ENCODE measurements at regions not wholly inside any gene's neighbourhood (a gene's known extent, or its start where the extent isn't known, plus 50 kb on each side); places are given as distances from the start of the nearest gene placed in this dataset.

DNA sequence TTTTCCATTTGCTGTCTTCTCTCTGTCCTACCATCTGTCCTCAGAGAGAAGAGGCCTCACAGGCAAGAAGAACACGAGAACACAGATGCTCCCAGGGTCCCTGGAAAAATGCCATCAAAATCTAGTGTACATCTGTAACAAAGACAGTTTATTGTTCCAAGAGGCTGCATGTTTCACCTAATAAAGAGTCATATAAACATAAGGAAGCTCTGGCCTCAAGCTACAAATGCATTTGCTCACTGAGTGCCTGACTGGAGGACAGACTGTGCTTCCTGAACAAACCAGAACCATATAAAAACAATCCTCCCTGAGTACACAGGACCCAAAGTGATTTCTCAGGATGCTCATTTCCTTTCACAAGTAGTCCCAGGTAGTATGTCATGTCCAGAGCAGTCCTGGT is 76.3 kb upstream of the SLC44A3 start:
- no peak for ATAC-seq
- TF ChIP-seq TOX (CRISPR knock-in tag; IDR thresholded peaks at IDR 0.05; ENCODE audit: borderline replicate concordance), result no peak
- no peak for TF ChIP-seq ZNF8 (CRISPR knock-in tag; IDR thresholded peaks at IDR 0.05)
- no peak for TF ChIP-seq ZC3H10 (CRISPR knock-in tag; IDR thresholded peaks at IDR 0.05)
- no peak for TF ChIP-seq TCF4 (CRISPR knock-in tag; IDR thresholded peaks at IDR 0.05; ENCODE audit: borderline replicate concordance)
- TF ChIP-seq, protein P1, sequence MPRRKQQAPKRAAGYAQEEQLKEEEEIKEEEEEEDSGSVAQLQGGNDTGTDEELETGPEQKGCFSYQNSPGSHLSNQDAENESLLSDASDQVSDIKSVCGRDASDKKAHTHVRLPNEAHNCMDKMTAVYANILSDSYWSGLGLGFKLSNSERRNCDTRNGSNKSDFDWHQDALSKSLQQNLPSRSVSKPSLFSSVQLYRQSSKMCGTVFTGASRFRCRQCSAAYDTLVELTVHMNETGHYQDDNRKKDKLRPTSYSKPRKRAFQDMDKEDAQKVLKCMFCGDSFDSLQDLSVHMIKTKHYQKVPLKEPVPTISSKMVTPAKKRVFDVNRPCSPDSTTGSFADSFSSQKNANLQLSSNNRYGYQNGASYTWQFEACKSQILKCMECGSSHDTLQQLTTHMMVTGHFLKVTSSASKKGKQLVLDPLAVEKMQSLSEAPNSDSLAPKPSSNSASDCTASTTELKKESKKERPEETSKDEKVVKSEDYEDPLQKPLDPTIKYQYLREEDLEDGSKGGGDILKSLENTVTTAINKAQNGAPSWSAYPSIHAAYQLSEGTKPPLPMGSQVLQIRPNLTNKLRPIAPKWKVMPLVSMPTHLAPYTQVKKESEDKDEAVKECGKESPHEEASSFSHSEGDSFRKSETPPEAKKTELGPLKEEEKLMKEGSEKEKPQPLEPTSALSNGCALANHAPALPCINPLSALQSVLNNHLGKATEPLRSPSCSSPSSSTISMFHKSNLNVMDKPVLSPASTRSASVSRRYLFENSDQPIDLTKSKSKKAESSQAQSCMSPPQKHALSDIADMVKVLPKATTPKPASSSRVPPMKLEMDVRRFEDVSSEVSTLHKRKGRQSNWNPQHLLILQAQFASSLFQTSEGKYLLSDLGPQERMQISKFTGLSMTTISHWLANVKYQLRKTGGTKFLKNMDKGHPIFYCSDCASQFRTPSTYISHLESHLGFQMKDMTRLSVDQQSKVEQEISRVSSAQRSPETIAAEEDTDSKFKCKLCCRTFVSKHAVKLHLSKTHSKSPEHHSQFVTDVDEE (CRISPR knock-in tag; IDR thresholded peaks at IDR 0.05), result no peak

DNA sequence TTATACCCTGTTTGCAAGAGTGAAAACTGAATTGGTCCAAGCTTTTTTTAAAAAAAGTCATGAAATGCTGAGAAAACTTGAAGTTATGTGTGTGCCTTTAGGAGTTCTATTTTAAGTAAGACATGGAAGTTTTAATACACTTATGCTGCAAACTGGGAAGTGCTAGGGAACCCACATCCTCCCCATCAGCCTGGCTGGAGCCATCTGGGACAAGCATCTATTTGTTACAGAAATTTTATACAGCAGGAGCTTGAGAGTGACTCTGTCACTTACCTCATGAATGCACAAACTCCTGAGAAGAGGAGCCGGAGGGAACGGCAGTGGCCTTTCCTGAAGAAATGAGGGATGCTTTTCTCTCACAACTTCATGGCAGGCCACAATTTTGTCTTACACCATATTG is 78.2 kb upstream of the SLC44A3 start:
- no peak for ATAC-seq
- TF ChIP-seq, protein P2, sequence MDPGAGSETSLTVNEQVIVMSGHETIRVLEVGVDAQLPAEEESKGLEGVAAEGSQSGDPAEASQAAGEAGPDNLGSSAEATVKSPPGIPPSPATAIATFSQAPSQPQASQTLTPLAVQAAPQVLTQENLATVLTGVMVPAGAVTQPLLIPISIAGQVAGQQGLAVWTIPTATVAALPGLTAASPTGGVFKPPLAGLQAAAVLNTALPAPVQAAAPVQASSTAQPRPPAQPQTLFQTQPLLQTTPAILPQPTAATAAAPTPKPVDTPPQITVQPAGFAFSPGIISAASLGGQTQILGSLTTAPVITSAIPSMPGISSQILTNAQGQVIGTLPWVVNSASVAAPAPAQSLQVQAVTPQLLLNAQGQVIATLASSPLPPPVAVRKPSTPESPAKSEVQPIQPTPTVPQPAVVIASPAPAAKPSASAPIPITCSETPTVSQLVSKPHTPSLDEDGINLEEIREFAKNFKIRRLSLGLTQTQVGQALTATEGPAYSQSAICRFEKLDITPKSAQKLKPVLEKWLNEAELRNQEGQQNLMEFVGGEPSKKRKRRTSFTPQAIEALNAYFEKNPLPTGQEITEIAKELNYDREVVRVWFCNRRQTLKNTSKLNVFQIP (CRISPR knock-in tag; IDR thresholded peaks at IDR 0.05; ENCODE audit: borderline replicate concordance, low read depth), result no peak
- TF ChIP-seq, protein P3, sequence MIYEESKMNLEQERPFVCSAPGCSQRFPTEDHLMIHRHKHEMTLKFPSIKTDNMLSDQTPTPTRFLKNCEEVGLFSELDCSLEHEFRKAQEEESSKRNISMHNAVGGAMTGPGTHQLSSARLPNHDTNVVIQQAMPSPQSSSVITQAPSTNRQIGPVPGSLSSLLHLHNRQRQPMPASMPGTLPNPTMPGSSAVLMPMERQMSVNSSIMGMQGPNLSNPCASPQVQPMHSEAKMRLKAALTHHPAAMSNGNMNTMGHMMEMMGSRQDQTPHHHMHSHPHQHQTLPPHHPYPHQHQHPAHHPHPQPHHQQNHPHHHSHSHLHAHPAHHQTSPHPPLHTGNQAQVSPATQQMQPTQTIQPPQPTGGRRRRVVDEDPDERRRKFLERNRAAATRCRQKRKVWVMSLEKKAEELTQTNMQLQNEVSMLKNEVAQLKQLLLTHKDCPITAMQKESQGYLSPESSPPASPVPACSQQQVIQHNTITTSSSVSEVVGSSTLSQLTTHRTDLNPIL (CRISPR knock-in tag; IDR thresholded peaks at IDR 0.05; ENCODE audit: low read depth), result no peak
- TF ChIP-seq ZC3H10 (CRISPR knock-in tag; IDR thresholded peaks at IDR 0.05) (no peak), ARNTL (CRISPR knock-in tag; IDR thresholded peaks at IDR 0.05; ENCODE audit: borderline replicate concordance, low read depth) (no peak), OSR1 (CRISPR knock-in tag; IDR thresholded peaks at IDR 0.05) (no peak), ISL1 (CRISPR knock-in tag; IDR thresholded peaks at IDR 0.05) (no peak), ZNF565 (CRISPR knock-in tag; conservative IDR thresholded peaks at IDR 0.05; ENCODE audit: low read depth) (no peak), TCF4 (CRISPR knock-in tag; IDR thresholded peaks at IDR 0.05; ENCODE audit: borderline replicate concordance) (no peak), PPARA (CRISPR knock-in tag; IDR thresholded peaks at IDR 0.05; ENCODE audit: borderline replicate concordance) (no peak), ZFP3 (CRISPR knock-in tag; IDR thresholded peaks at IDR 0.05) (no peak), ESRRG (CRISPR knock-in tag; IDR thresholded peaks at IDR 0.05) (no peak), GLIS3 (CRISPR knock-in tag; IDR thresholded peaks at IDR 0.05) (no peak), ZNF8 (CRISPR knock-in tag; IDR thresholded peaks at IDR 0.05) (no peak), TOX (CRISPR knock-in tag; IDR thresholded peaks at IDR 0.05; ENCODE audit: borderline replicate concordance) (no peak), SNAI2 (CRISPR knock-in tag; IDR thresholded peaks at IDR 0.05) (no peak), ZFP30 (CRISPR knock-in tag; IDR thresholded peaks at IDR 0.05) (no peak), ZNF70 (CRISPR knock-in tag; IDR thresholded peaks at IDR 0.05) (no peak), RARB (CRISPR knock-in tag; IDR thresholded peaks at IDR 0.05) (no peak)
- TF ChIP-seq, protein P4, sequence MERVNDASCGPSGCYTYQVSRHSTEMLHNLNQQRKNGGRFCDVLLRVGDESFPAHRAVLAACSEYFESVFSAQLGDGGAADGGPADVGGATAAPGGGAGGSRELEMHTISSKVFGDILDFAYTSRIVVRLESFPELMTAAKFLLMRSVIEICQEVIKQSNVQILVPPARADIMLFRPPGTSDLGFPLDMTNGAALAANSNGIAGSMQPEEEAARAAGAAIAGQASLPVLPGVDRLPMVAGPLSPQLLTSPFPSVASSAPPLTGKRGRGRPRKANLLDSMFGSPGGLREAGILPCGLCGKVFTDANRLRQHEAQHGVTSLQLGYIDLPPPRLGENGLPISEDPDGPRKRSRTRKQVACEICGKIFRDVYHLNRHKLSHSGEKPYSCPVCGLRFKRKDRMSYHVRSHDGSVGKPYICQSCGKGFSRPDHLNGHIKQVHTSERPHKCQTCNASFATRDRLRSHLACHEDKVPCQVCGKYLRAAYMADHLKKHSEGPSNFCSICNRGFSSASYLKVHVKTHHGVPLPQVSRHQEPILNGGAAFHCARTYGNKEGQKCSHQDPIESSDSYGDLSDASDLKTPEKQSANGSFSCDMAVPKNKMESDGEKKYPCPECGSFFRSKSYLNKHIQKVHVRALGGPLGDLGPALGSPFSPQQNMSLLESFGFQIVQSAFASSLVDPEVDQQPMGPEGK (CRISPR knock-in tag; IDR thresholded peaks at IDR 0.05; ENCODE audit: borderline replicate concordance), result no peak
- TF ChIP-seq, protein P1 (CRISPR knock-in tag; IDR thresholded peaks at IDR 0.05), result no peak

DNA sequence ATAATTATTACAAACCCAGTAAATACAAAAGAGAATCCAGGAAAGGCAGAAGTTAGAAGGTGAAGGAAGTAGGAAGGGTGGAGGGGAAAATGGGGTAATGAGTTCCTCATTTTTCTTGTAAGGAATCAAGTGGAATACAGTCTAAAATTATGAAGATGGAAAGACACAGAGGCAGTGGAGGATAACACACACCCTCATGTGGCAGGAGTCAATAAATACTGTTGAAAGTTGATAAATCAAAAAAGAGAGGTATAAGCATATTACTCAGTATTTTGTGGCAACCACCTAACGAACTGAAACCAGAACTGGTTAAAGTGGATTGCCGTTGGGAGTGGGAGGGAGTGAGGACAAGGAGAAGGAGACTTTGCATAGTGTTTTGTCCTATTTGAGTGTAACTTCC is 78.6 kb upstream of the SLC44A3 start:
- TF ChIP-seq ZNF70 (CRISPR knock-in tag; IDR thresholded peaks at IDR 0.05) (no peak), ZFP30 (CRISPR knock-in tag; IDR thresholded peaks at IDR 0.05) (no peak), BACH2 (CRISPR knock-in tag; IDR thresholded peaks at IDR 0.05; ENCODE audit: borderline replicate concordance) (no peak), SNAI2 (CRISPR knock-in tag; IDR thresholded peaks at IDR 0.05) (no peak), ZFP3 (CRISPR knock-in tag; IDR thresholded peaks at IDR 0.05) (no peak), GLIS3 (CRISPR knock-in tag; IDR thresholded peaks at IDR 0.05) (no peak), PPARA (CRISPR knock-in tag; IDR thresholded peaks at IDR 0.05; ENCODE audit: borderline replicate concordance) (no peak), CSDC2 (CRISPR knock-in tag; IDR thresholded peaks at IDR 0.05) (no peak), OSR1 (CRISPR knock-in tag; IDR thresholded peaks at IDR 0.05) (no peak), ZNF8 (CRISPR knock-in tag; IDR thresholded peaks at IDR 0.05) (no peak), ISL1 (CRISPR knock-in tag; IDR thresholded peaks at IDR 0.05) (no peak), ESRRG (CRISPR knock-in tag; IDR thresholded peaks at IDR 0.05) (no peak), ZNF565 (CRISPR knock-in tag; conservative IDR thresholded peaks at IDR 0.05; ENCODE audit: low read depth) (no peak), TOX (CRISPR knock-in tag; IDR thresholded peaks at IDR 0.05; ENCODE audit: borderline replicate concordance) (no peak)
- TF ChIP-seq, protein P1 (CRISPR knock-in tag; IDR thresholded peaks at IDR 0.05), result no peak
- no peak for ATAC-seq
